ENCODE measurements at regions not wholly inside any gene's neighbourhood (a gene's known extent, or its start where the extent isn't known, plus 50 kb on each side); places are given as distances from the start of the nearest gene placed in this dataset.
A peak's percentile ranks its signal among the peaks of the same experiment; 100 is the strongest.

- no peak for DNase-seq
- no peaks in the 10 kb centered on the region for H3K36me3 ChIP-seq (replicated peaks)
- H3K27ac ChIP-seq = no peak overlapping the region
- in situ Hi-C loops (cut with HindIII; ENCODE audit: low pct_ligation_motif_present, low sequenced_read_pairs) = no loop called here
- H3K4me3 ChIP-seq (ENCODE audit: low read depth, low read length) = no peak overlapping the region
- no peaks in the 10 kb centered on the region for H3K27me3 ChIP-seq (replicated peaks)
- TF ChIP-seq CTCF (IDR thresholded peaks at IDR 0.05; ENCODE audit: low read depth, low read length, missing control alignments) = no peak
Observed at GRCh38 chr18:11271954-11272353, 122.6 kb upstream of the PIEZO2 start.

- H3K4me3 ChIP-seq (ENCODE audit: low read depth, low read length) = peak overlapping the region; percentile 6
- no peak for TF ChIP-seq CTCF (IDR thresholded peaks at IDR 0.05; ENCODE audit: low read depth, low read length, missing control alignments)
- in situ Hi-C loops (cut with HindIII; ENCODE audit: low pct_ligation_motif_present, low sequenced_read_pairs) = no loop called here
- no peaks in the 10 kb centered on the region for H3K36me3 ChIP-seq (replicated peaks)
- H3K27me3 ChIP-seq (replicated peaks) = no peaks in the 10 kb centered on the region
- H3K27ac ChIP-seq = peak overlapping the region; percentile 65
- DNase-seq = peak; percentile 67
Observed at GRCh38 chr18:11269257-11269656, 119.9 kb upstream of the PIEZO2 start.

GRCh38 chr18:11268741-11269233 is 119.4 kb upstream of the PIEZO2 start:
- TF ChIP-seq CTCF (IDR thresholded peaks at IDR 0.05; ENCODE audit: low read depth, low read length, missing control alignments) = no peak
- Histone ChIP-seq H3K27ac (peak overlapping the region; percentile 65), H3K36me3 (replicated peaks) (no peaks in the 10 kb centered on the region), H3K27me3 (replicated peaks) (no peaks in the 10 kb centered on the region), H3K4me3 (ENCODE audit: low read depth, low read length) (peak overlapping the region; percentile 29)
- in situ Hi-C loops (cut with HindIII; ENCODE audit: low pct_ligation_motif_present, low sequenced_read_pairs) = no loop called here
- DNase-seq = peak; percentile 32

- no peak for DNase-seq
- TF ChIP-seq CTCF (IDR thresholded peaks at IDR 0.05; ENCODE audit: low read depth, low read length, missing control alignments) = no peak
- Histone ChIP-seq H3K27me3 (replicated peaks) (no peaks in the 10 kb centered on the region), H3K4me3 (ENCODE audit: low read depth, low read length) (no peak overlapping the region), H3K27ac (no peak overlapping the region), H3K36me3 (replicated peaks) (no peaks in the 10 kb centered on the region)
- in situ Hi-C loops (cut with HindIII; ENCODE audit: low pct_ligation_motif_present, low sequenced_read_pairs) = no loop called here
Observed at GRCh38 chr18:11268153-11268552, 118.8 kb upstream of the PIEZO2 start.

GRCh38 chr18:11266781-11267480 is 117.6 kb upstream of the PIEZO2 start:
- no peak for TF ChIP-seq CTCF (IDR thresholded peaks at IDR 0.05; ENCODE audit: low read depth, low read length, missing control alignments)
- H3K4me3 ChIP-seq (ENCODE audit: low read depth, low read length) = no peak overlapping the region
- in situ Hi-C loops (cut with HindIII; ENCODE audit: low pct_ligation_motif_present, low sequenced_read_pairs) = no loop called here
- no peak overlapping the region for H3K27ac ChIP-seq
- no peaks in the 10 kb centered on the region for H3K36me3 ChIP-seq (replicated peaks)
- H3K27me3 ChIP-seq (replicated peaks) = no peaks in the 10 kb centered on the region
- no peak for DNase-seq

- Histone ChIP-seq H3K27ac (no peak overlapping the region), H3K4me3 (ENCODE audit: low read depth, low read length) (no peak overlapping the region), H3K36me3 (replicated peaks) (no peaks in the 10 kb centered on the region), H3K27me3 (replicated peaks) (no peaks in the 10 kb centered on the region)
- no peak for DNase-seq
- TF ChIP-seq CTCF (IDR thresholded peaks at IDR 0.05; ENCODE audit: low read depth, low read length, missing control alignments) = no peak
- in situ Hi-C loops (cut with HindIII; ENCODE audit: low pct_ligation_motif_present, low sequenced_read_pairs) = no loop called here
Observed at GRCh38 chr18:11261486-11261885, 112.1 kb upstream of the PIEZO2 start.
